ENCODE measurements at regions not wholly inside any gene's neighbourhood (a gene's known extent, or its start where the extent isn't known, plus 50 kb on each side); places are given as distances from the start of the nearest gene placed in this dataset.

DNA sequence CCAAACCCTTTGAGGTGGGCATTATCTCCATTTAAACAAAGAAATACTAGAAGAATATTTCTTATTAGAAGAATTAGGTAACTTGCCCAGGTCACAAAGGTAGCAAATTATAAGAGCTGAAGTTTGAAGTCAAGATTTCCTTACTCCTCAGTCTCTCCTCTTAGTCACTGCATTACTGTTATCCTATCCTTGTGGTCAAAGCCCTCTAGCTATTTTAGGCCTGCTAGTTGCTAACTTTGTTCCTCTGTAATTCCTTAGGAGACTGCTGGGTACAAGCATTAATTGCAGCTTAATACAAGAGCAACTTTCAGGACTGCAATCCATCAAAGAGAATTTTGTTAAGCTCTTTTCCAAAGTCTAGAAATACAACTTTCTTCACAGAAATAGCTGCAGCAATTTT is 528.2 kb downstream of the ZIC1 start:
- TF ChIP-seq, protein P1, sequence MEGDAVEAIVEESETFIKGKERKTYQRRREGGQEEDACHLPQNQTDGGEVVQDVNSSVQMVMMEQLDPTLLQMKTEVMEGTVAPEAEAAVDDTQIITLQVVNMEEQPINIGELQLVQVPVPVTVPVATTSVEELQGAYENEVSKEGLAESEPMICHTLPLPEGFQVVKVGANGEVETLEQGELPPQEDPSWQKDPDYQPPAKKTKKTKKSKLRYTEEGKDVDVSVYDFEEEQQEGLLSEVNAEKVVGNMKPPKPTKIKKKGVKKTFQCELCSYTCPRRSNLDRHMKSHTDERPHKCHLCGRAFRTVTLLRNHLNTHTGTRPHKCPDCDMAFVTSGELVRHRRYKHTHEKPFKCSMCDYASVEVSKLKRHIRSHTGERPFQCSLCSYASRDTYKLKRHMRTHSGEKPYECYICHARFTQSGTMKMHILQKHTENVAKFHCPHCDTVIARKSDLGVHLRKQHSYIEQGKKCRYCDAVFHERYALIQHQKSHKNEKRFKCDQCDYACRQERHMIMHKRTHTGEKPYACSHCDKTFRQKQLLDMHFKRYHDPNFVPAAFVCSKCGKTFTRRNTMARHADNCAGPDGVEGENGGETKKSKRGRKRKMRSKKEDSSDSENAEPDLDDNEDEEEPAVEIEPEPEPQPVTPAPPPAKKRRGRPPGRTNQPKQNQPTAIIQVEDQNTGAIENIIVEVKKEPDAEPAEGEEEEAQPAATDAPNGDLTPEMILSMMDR (IDR thresholded peaks at IDR 0.05) = no peak
- TF ChIP-seq POLR2AphosphoS5 (IDR thresholded peaks at IDR 0.05) = no peak

Measured in breast epithelium (tissue), 3 donors.